LHCN-M2 (cell line): ENCODE measurements at regions not wholly inside any gene's neighbourhood (a gene's known extent, or its start where the extent isn't known, plus 50 kb on each side); places are given as distances from the start of the nearest gene placed in this dataset.
"Not testable (repeated sequence)": the region's sequence is repeated elsewhere in the genome, so short reads cannot be mapped to it uniquely, and the experiment has no call there.

Experiments used
- DNase-seq: peaks from one replicate; pipeline ENCODE4 v3.0.0-alpha.2; 2012; ENCODE audit warnings: low read depth

DNA sequence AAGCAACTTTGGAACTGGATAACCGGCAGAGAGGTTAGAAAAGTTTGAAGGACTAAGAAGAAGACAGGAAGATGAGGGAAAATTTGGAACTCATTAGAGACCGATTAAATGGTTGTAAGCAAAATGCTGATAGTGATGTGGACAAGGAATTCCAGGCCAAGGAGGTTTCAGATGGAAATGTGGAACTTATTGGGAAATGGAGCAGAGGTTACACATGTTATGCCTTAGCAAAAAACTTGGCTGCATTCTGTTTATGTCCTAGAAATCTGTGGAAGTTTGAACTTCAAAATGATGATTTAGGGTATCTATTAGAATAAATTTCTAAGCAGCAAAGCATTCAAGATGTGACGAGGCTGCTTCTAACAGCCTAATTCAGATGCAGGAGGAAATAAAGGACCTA lies 675.1 kb upstream of the SYT4 start:
- DNase-seq: no peak

DNA sequence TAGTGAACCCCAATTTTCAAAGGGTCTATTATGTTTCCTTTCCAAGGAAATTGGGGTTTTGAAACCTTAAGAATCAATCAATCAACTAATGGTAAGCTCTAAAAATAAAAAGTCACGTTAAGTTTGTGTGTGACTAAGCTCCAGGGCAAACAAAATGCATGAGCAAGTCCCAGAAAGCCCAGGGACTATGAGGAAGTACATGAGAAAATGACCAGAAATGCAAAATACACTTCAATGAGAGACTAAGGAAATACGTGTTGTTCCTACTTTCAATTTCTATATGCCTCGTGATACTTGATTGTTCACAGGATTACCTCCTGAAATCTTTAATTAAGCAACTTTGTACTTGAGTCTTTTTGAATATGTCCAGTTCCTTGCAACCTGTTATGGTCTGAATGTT lies 684.4 kb upstream of the SYT4 start:
- DNase-seq: no peak

DNA sequence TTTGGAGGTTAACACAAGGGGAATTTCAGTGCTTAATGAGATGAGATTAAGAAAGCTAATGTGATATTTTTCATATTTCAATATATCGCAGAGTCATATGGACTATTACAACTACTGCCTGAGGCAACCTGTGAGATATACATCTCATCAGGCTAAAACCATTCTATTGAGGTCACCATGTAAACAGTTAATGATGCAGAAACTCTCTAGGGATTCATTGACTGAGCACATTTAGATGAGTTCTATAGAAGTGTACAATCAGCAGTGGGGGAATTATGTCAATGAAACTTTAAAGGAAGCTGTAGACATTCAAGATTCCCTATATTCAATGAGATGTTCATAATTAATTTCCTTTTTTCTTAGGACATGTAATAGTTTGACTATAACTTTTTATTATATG lies 687.4 kb upstream of the SYT4 start:
- no peak for DNase-seq

- DNase-seq: peak; percentile 5
Measured at GRCh38 chr18:43965691-43966090, 688.4 kb upstream of the SYT4 start.

GRCh38 chr18:43970656-43971055 lies 693.4 kb upstream of the SYT4 start:
- peak; percentile 40 for DNase-seq

- no peak for DNase-seq
Measured at GRCh38 chr18:43978174-43978573, 700.9 kb upstream of the SYT4 start.

DNA sequence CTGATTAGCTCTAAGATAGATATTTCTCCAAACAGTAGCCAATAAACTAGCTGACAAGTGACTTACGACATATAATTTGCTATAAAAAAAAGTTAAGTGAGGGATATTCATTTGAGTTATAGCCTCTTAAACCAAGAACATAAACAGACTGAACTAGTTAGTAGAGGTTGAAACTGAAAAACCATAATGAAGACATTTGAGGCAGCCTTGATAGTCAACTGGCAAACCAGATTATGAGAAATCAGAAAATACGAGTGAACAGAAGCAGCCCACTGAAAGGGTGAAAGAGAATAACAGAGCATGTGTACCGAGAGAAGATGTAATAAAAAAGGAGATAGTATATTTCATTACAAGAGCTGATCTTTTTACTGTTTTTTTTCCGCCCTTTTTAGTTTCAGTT lies 698.1 kb upstream of the SETBP1 start:
- DNase-seq: no peak

GRCh38 chr18:43987061-43987460 lies 693.6 kb upstream of the SETBP1 start:
- DNase-seq: not testable (repeated sequence)

- no peak for DNase-seq
Measured at GRCh38 chr18:43992741-43993140, 687.9 kb upstream of the SETBP1 start.

DNA sequence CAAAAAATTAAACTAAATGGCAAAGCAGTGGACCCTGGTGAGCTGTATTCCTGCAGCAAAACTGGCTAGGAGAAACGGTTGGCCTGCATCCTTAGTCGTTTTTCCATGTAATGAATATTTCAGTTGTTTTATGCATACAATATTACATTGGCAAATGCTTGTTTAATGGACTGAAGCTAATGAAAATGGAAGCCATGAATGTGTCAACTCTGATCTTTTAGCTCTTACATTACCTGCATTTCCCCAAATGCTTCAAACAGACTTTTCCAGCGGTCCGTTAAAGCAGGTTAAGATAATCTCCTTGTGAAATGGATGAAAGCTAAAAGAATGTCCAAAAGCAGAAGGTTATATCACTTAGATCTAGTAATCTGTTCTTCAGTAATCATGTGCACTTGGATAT lies 686.3 kb upstream of the SETBP1 start:
- DNase-seq: no peak

- no peak for DNase-seq
Measured at GRCh38 chr18:44013871-44014270, 666.8 kb upstream of the SETBP1 start.

GRCh38 chr18:44025421-44025820 lies 655.3 kb upstream of the SETBP1 start:
- DNase-seq: no peak

- no peak for DNase-seq
Measured at GRCh38 chr18:44028109-44028508, 652.6 kb upstream of the SETBP1 start.

DNA sequence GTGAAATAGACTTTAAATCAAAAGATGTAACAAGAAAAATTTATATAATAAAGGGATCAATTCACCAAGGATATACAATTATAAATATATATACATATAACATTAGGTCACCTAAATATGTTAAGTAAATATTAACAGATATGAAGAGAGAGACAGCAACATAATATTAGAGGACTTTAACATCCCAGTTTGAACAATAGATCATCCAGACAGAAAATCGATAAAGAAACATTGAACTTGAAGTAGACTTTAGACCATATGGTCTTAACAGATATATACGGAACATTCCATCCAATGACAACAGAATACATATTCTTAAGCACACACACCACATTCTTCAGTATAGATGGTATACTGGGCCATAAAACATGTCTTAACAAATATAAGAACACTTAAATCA lies 649.6 kb upstream of the SETBP1 start:
- DNase-seq: no peak

GRCh38 chr18:44033144-44033701 lies 647.5 kb upstream of the SETBP1 start:
- DNase-seq: no peak

GRCh38 chr18:44035554-44035953 lies 645.1 kb upstream of the SETBP1 start:
- no peak for DNase-seq

GRCh38 chr18:44036501-44036900 lies 644.2 kb upstream of the SETBP1 start:
- no peak for DNase-seq

DNA sequence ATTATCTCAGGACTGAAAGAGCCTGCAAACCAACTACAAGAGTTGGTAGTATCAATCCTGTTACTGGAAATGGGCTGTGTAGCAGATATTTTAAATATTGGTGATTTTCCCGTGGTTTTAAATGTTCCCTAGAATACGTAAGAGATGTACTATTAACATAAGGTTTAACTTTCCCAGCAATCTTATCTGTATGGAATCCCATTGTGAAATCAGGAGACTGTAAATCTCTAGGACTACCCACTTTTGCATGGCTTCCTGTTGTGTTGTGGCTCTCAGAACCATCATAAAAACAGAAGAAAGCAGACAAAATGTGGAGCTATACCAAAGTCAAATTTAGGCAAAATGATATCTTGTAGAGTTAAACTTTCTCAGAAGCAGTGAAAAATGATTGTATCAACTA lies 641.5 kb upstream of the SETBP1 start:
- no peak for DNase-seq

GRCh38 chr18:44039826-44040225 lies 640.9 kb upstream of the SETBP1 start:
- DNase-seq: no peak

DNA sequence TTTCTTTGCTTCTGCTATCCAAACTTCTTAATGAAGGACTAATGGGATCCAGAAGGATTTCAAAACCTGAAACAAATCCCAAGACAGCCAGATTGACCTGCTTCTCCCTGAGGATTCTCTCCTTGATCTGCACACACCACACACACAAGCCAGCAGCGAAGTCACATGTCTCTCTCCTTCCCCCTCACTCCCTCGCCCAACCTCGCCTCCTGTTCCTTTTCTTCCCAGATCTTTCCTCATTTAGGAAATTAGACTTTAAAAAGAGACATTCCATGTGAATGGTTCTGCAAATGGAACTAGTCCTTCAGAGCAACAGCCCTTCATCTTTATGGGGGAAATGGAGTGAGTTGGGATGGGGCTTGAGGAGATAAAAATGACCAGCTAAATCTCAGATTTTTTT lies 639.1 kb upstream of the SETBP1 start:
- DNase-seq: no peak

- no peak for DNase-seq
Measured at GRCh38 chr18:44041961-44042360, 638.7 kb upstream of the SETBP1 start.

GRCh38 chr18:44046376-44046975 lies 634.2 kb upstream of the SETBP1 start:
- DNase-seq: no peak

DNA sequence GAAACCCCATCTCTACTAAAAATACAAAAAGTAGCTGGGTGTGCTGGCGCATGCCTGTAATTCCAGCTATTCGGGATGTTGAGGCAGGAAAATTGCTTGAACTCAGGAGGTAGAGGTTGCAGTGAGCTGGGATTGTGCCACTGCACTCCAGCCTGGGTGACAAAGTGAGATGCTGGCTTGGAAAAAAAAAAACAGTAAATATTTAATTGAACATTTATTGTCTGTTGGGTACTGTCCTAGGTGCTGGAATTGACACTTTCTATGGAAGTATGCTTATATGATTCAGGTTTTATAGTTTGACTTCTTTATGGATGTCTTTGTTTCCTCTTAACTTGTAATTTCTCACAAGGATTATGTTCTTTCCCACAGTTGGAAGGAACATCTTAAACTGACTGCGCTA lies 633.1 kb upstream of the SETBP1 start:
- DNase-seq: no peak

DNA sequence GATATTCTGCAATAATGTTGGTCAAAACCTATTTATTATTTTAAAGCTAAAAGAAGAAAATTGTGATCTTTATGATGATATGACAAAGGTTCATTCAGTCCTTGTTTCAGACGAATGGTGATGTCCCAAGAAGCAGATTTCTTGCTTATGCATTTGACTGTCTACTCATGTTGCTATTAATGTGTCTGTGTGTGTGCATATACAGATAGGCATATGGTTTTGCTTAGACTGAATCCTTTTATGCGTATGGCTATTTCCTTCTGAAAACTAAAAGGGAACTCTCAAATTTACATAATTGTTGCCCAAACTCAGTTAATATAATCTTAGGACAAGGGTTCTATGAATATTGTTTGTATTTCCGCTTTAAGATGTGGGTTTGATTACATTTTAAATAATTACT lies 632.3 kb upstream of the SETBP1 start:
- DNase-seq: no peak
